SU-DHL-6 (cell line): ENCODE measurements at regions not wholly inside any gene's neighbourhood (a gene's known extent, or its start where the extent isn't known, plus 50 kb on each side); places are given as distances from the start of the nearest gene placed in this dataset.

ENCODE experiments used
- H2AFZ ChIP-seq: fragments of 200-600 bp; sonication (generic); 2 replicates; pipeline ENCODE4 v1.6.1; 2014; ENCODE audit warnings: low read depth, mild to moderate bottlenecking, moderate library complexity, mixed read lengths, antibody characterized with exemption, low read length; ENCODE audit not compliant: severe bottlenecking
- H3F3A ChIP-seq: fragments of 200-600 bp; shearing (Covaris generic); 2 replicates; pipeline ENCODE4 v1.6.0; 2016; ENCODE audit warnings: antibody characterized with exemption, mild to moderate bottlenecking; ENCODE audit not compliant: insufficient read depth
- H3K27ac ChIP-seq: fragments of 200-600 bp; sonication (generic); 2 replicates; pipeline ENCODE4 v1.5.1; 2016; ENCODE audit warnings: low read depth, mild to moderate bottlenecking, low read length, moderate library complexity, mixed read lengths
- H3K27me3 ChIP-seq: fragments of 200-600 bp; sonication (generic), shearing (Covaris generic); 2 replicates; pipeline ENCODE4 v1.6.0; 2014; ENCODE audit warnings: mild to moderate bottlenecking, low read length
- H3K36me3 ChIP-seq: fragments of 200-600 bp; sonication (generic); 2 replicates; pipeline ENCODE4 v1.6.1; 2014; ENCODE audit warnings: mild to moderate bottlenecking, low read length, mixed read lengths
- H3K4me2 ChIP-seq: fragments of 300-600, 200-600 bp; shearing (Covaris generic), sonication (generic); 2 replicates; pipeline ENCODE4 v1.6.0; 2014; ENCODE audit warnings: low read length, low read depth, mild to moderate bottlenecking; ENCODE audit not compliant: poor library complexity, severe bottlenecking
- H3K4me3 ChIP-seq: fragments of 200-600 bp; sonication (generic); 2 replicates; pipeline ENCODE4 v1.5.1; 2014; ENCODE audit warnings: antibody characterized with exemption, low read length, mild to moderate bottlenecking, mixed read lengths; ENCODE audit not compliant: insufficient read depth, poor library complexity, severe bottlenecking
- H3K79me2 ChIP-seq: fragments of 200-600 bp; sonication (generic); 2 replicates; pipeline ENCODE4 v1.6.1; 2014; ENCODE audit warnings: mild to moderate bottlenecking, low read length, moderate library complexity; ENCODE audit not compliant: insufficient read depth
- H3K9ac ChIP-seq: fragments of 200-600 bp; sonication (generic); 2 replicates; pipeline ENCODE4 v1.7.0; 2014; ENCODE audit warnings: mild to moderate bottlenecking, low read length
- H3K9me2 ChIP-seq: fragments of 200-600 bp; sonication (generic); replicated peaks from 2 replicates; pipeline ENCODE4 v1.6.1; 2014; ENCODE audit warnings: low read length; ENCODE audit not compliant: insufficient read depth
- H3K9me3 ChIP-seq: fragments of 200-600 bp; sonication (generic); 2 replicates; pipeline ENCODE4 v1.6.1; 2014; ENCODE audit warnings: low read length, mixed read lengths; ENCODE audit not compliant: insufficient read depth
- H4K20me1 ChIP-seq: fragments of 200-600 bp; sonication (generic); 2 replicates; pipeline ENCODE4 v1.6.1; 2014; ENCODE audit warnings: low read depth, mild to moderate bottlenecking, antibody characterized with exemption, low read length, moderate library complexity, mixed read lengths
- CTCF ChIP-seq: fragments of 200-600 bp; sonication (generic); IDR thresholded peaks from one replicate; pipeline ENCODE4 v1.5.1; 2017; ENCODE audit warnings: antibody characterized with exemption, mild to moderate bottlenecking, low read length, moderate library complexity; ENCODE audit not compliant: insufficient read depth, poor library complexity, severe bottlenecking
- EZH2phosphoT487 ChIP-seq: fragments of 200-600 bp; sonication (generic), shearing (Covaris generic); conservative IDR thresholded peaks from 2 replicates; pipeline ENCODE4 v1.6.1; 2018; ENCODE audit warnings: mild to moderate bottlenecking, antibody characterized with exemption, low read length, moderate library complexity, mixed read lengths

GRCh38 chr12:131494216-131494615, 216.7 kb upstream of the SFSWAP start:
- Histone ChIP-seq H3K27me3 (no peaks in the 10 kb centered on the region), H3K9me2 (no peaks in the 10 kb centered on the region), H3K79me2 (no peaks in the 10 kb centered on the region), H3K36me3 (no peaks in the 10 kb centered on the region), H3K9ac (no peak overlapping the region), H3K27ac (no peak overlapping the region), H3K4me3 (no peak overlapping the region), H2AFZ (no peak overlapping the region), H3K4me2 (no peak overlapping the region), H3F3A (no peaks in the 10 kb centered on the region), H3K9me3 (no peaks in the 10 kb centered on the region), H4K20me1 (no peaks in the 10 kb centered on the region)
- TF ChIP-seq CTCF (no peak), EZH2phosphoT487 (no peak)

GRCh38 chr12:131494741-131495524, 216.0 kb upstream of the SFSWAP start:
- Histone ChIP-seq H3K4me2 (no peak overlapping the region), H3F3A (no peaks in the 10 kb centered on the region), H3K27ac (no peak overlapping the region), H4K20me1 (no peaks in the 10 kb centered on the region), H3K27me3 (no peaks in the 10 kb centered on the region), H2AFZ (no peak overlapping the region), H3K4me3 (no peak overlapping the region), H3K79me2 (no peaks in the 10 kb centered on the region), H3K9ac (no peak overlapping the region), H3K36me3 (no peaks in the 10 kb centered on the region), H3K9me2 (no peaks in the 10 kb centered on the region), H3K9me3 (no peaks in the 10 kb centered on the region)
- TF ChIP-seq CTCF (no peak), EZH2phosphoT487 (no peak)

GRCh38 chr12:131497966-131498365, 212.9 kb upstream of the SFSWAP start:
- H3K27ac ChIP-seq = no peak overlapping the region
- no peak overlapping the region for H3K9ac ChIP-seq
- no peaks in the 10 kb centered on the region for H4K20me1 ChIP-seq
- no peaks in the 10 kb centered on the region for H3K27me3 ChIP-seq
- H3K4me3 ChIP-seq = no peak overlapping the region
- H3K36me3 ChIP-seq = no peaks in the 10 kb centered on the region
- no peaks in the 10 kb centered on the region for H3K9me3 ChIP-seq
- no peaks in the 10 kb centered on the region for H3K79me2 ChIP-seq
- H3K4me2 ChIP-seq = no peak overlapping the region
- H3K9me2 ChIP-seq = no peaks in the 10 kb centered on the region
- no peak overlapping the region for H2AFZ ChIP-seq
- H3F3A ChIP-seq = no peaks in the 10 kb centered on the region
- TF ChIP-seq CTCF = no peak
- TF ChIP-seq EZH2phosphoT487 = no peak
